GM12864 (cell line): ENCODE measurements at regions not wholly inside any gene's neighbourhood (a gene's known extent, or its start where the extent isn't known, plus 50 kb on each side); places are given as distances from the start of the nearest gene placed in this dataset.
"Not testable (repeated sequence)": the region's sequence is repeated elsewhere in the genome, so short reads cannot be mapped to it uniquely, and the experiment has no call there.

Source experiments
- DNase-seq: peaks from one replicate; pipeline ENCODE4 v3.0.0-alpha.2; 2011; ENCODE audit warnings: low read depth
- H3K4me3 ChIP-seq: 2 replicates; pipeline ENCODE4 v1.5.1; 2011; ENCODE audit warnings: mild to moderate bottlenecking, low read depth, low read length, control low read depth
- TF ChIP-seq, protein P1 (sequence below): IDR thresholded peaks from 2 replicates; pipeline ENCODE4 v1.5.1; 2011; ENCODE audit warnings: low read depth, mild to moderate bottlenecking, moderate library complexity, low read length, control low read depth, inconsistent platforms; ENCODE audit errors: missing control alignments

- DNase-seq, result no peak
- TF ChIP-seq, protein P1, sequence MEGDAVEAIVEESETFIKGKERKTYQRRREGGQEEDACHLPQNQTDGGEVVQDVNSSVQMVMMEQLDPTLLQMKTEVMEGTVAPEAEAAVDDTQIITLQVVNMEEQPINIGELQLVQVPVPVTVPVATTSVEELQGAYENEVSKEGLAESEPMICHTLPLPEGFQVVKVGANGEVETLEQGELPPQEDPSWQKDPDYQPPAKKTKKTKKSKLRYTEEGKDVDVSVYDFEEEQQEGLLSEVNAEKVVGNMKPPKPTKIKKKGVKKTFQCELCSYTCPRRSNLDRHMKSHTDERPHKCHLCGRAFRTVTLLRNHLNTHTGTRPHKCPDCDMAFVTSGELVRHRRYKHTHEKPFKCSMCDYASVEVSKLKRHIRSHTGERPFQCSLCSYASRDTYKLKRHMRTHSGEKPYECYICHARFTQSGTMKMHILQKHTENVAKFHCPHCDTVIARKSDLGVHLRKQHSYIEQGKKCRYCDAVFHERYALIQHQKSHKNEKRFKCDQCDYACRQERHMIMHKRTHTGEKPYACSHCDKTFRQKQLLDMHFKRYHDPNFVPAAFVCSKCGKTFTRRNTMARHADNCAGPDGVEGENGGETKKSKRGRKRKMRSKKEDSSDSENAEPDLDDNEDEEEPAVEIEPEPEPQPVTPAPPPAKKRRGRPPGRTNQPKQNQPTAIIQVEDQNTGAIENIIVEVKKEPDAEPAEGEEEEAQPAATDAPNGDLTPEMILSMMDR, result no peak
- H3K4me3 ChIP-seq, result no peak overlapping the region
These were observed 1603.1 kb upstream of the CELF4 start for GRCh38 chr18:39168723-39169122.

DNA sequence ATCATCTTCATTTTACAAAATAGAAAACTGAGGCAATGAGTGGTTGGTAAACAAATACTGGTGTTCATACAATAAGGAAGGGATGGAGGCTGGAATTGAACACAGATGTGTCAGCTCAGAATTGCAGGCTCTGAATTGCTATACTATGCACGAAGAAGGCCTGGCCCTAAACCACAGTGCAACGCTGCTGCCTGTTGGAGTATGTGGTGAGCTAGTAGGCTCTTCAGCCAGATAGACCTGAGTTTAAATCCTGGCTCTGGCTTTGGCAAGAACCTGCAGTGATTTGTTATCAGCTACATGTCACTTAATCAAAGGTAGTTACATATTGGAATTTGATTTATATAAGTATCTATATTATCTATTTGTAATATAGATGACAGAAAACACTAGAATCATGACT is 1602.4 kb upstream of the CELF4 start:
- H3K4me3 ChIP-seq, result no peak overlapping the region
- TF ChIP-seq, protein P1, result no peak
- no peak for DNase-seq

GRCh38 chr18:39166776-39167175 is 1601.2 kb upstream of the CELF4 start:
- TF ChIP-seq, protein P1, result no peak
- no peak for DNase-seq
- H3K4me3 ChIP-seq, result no peak overlapping the region

DNA sequence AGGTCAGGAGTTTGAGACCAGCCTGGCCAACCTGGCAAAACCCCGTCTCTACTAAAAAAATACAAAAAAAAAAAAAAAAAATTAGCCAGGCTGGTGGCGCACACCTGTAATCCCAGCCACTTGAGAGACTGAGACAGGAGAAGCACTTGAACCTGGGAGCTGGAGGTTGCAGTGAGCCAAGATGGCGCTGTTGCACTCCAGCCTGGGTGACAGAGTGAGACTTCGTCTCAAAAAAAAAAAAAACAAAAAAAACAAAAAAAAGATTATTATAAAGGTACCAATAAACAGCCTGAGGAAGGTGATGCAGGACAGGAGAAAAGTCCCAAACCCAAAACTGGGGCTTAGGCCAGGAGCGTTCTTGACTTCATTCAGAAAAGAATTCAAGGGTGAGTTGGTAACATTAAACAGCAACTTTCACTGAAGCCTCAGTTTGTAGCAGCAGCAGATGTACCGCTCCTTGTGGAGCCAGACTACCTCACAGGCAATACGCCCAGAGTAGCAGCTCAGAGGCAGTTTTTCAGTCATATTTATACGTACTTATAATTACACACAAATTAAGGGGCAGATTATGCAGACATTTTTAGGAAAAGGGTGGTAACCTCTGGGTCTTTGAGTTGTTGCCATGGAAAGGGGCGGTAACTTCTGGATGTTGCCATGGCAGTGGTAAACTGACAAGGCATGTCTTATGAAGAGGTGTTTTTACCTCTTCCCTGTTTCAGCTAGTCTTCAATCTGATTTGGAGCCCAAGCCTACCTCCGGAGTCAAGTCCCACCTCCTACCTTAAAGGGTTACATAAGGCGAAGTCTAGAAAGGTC is 1596.6 kb upstream of the CELF4 start:
- no peak overlapping the region for H3K4me3 ChIP-seq
- no peak for DNase-seq
- TF ChIP-seq, protein P1, result no peak

DNA sequence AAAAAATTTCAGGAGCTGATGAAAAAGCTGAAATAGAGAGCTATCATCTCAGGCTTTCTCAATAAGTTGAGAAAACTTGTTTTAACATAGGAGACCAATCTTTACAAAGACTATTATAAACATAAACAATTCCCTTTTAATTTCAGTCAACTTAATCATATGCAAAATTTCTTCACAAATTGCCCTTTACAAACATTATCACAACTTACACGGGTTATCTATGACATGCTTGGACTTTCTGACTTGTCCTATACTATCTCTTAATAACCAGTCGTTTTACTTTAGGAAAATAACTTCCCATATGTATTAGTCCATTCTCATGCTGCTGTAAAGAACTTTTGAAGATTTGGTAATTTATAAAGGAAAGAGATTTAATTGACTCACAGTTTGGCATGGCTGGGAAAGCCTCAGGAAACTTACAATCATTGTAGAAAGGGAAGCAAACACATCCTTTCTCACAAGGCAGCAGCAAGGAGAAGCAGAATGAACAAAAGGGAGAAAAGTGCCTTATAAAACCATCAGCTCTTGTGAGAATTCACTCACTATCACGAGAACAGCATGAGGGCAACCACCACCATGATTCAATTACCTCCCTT is 1583.7 kb upstream of the CELF4 start:
- H3K4me3 ChIP-seq, result no peak overlapping the region
- TF ChIP-seq, protein P1, result no peak
- DNase-seq, result no peak

DNA sequence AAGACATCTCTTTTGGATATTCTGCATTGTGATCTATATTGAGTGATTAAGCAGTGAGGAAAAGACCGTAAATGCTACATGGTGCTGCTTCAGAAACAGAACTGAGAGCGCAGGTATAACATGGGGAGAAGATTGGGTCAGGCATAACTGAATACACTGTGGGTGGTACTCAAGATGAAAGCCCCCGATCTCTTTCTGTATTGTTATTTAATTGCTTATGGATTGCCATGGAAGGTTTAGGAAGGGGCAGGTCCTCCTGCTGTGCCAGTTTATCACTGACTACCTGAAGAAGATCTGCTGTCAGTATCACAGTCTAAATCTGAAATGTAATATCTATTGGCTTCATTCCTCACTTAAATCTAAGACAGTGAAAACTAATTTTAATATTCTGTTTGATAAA is 1568.7 kb upstream of the CELF4 start:
- DNase-seq, result no peak
- no peak overlapping the region for H3K4me3 ChIP-seq
- TF ChIP-seq, protein P1, result no peak

- not testable (repeated sequence) for H3K4me3 ChIP-seq
These were observed 1561.9 kb upstream of the CELF4 start for GRCh38 chr18:39127538-39127937.

More at GRCh38 chr18:39127538-39127937, 1561.9 kb upstream of the CELF4 start:
- DNase-seq, result not testable (repeated sequence)
